Tibial nerve (tissue), 4 donors: ENCODE measurements at regions not wholly inside any gene's neighbourhood (a gene's known extent, or its start where the extent isn't known, plus 50 kb on each side); places are given as distances from the start of the nearest gene placed in this dataset.

Experiments used
- CTCF ChIP-seq, 5 experiments: fragments of 200-600 bp in 3 of 5; fragments of 450-650 bp in 2 of 5; sonication (generic) in 3 of 5; IDR thresholded peaks; one replicate each; pipeline ENCODE4 v1.5.1; 2016 to 2019; ENCODE audit warnings: antibody characterized with exemption in 5 of 5, mild to moderate bottlenecking in 3 of 5, moderate library complexity in 2 of 5
- EP300 ChIP-seq, 2 donors: sonication (generic); formaldehyde crosslinking; IDR thresholded peaks; one replicate each; pipeline ENCODE4 v1.6.1; 2017; ENCODE audit warnings: antibody characterized with exemption in 2 of 2, mild to moderate bottlenecking in 1 of 2
- POLR2A ChIP-seq, 2 donors: fragments of 450-650 bp; IDR thresholded peaks; one replicate each; pipeline ENCODE4 v1.6.1; 2017; ENCODE audit warnings: antibody characterized with exemption in 2 of 2, mild to moderate bottlenecking in 2 of 2, moderate library complexity in 2 of 2

DNA sequence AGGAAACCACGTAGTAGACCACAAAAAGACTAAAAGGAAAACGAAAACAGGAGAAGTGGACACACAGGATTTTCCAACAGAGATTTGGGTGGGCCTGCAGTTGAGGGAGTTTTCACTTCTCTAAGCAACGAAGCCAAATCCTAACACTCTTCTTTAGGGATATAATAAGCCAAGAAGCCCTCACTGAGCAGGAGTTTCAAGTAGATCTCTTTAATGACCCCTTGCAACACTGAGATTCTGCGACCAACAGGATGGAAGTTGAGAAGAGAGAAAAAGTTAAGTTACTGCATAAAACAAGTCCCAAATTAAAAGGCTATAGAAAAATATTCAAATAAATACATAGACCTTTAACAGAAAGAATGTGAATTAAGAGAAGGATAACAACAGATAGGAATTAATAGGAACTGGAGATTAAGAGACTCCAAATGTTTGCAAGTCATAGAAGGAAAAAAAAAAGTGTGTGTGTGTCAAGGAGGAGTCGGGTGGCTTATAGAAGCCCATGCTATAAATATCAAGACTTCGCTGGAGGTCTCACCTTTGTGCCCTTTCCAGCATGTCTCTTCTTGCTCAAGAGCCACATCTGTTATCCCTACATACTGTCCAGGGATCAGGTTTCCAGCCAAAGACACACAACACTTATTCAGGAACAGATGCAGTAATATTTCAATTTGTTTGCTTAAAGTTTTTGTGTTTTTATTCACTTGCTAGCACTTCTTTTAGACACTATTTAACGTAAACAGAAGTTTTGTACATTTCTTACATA, 69.4 kb upstream of the ARHGAP28 start:
- TF ChIP-seq CTCF (IDR thresholded peaks at IDR 0.05) (no peak), POLR2A (IDR thresholded peaks at IDR 0.05) (no peak), EP300 (IDR thresholded peaks at IDR 0.05) (no peak)
